GM18520 (cell line): ENCODE measurements at regions not wholly inside any gene's neighbourhood (a gene's known extent, or its start where the extent isn't known, plus 50 kb on each side); places are given as distances from the start of the nearest gene placed in this dataset.
"Not testable (repeated sequence)": the region's sequence is repeated elsewhere in the genome, so short reads cannot be mapped to it uniquely, and the experiment has no call there.

ENCODE experiments used
- ATAC-seq: cut with Tn5 transposase; IDR thresholded peaks from one replicate; pipeline ENCODE4 v1.9.1; 2021; ENCODE audit not compliant: unreplicated experiment

GRCh38 chr7:10720042-10720441 lies 253.6 kb upstream of the PHF14 start:
- no peak for ATAC-seq

DNA sequence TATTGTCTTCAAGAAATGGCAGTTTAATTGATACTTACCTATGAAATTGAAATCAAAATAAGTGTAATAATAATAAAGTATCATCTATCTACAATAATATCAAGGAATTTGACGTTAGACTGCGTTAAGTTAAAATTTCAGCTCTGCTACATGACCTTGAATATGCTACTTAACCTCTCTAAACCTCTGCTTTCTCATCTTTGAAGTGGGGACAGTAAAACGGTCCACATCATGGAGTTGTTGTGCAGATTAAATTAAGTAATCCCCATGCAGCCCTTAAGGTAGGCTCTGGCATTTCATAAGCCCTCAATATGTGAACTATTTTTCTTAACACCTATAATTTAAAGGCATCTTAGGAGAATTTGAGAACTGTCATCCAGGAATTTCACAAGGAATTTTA lies 252.4 kb upstream of the PHF14 start:
- no peak for ATAC-seq

GRCh38 chr7:10723832-10724231 lies 249.8 kb upstream of the PHF14 start:
- ATAC-seq = no peak

- ATAC-seq = no peak
Observed at GRCh38 chr7:10724449-10724848, 249.2 kb upstream of the PHF14 start.

DNA sequence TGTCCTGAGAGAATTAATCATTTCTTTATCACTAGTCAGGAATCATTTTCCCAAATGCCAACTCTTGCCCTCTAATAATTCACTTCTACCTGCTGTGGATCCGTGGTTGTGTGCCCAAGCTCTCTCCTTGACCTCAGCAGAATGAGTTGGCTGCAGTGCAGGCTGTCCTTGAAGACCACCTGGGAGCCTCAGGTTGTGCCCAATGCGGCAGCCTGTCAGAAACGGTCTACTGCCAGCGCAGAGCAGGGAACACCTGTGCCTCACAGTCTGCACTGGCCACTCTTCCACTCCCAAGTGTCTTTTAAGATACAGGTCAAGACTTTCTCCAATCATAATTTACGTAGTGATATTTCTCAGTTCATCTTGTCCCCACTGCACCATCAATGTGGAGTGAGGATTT lies 246.0 kb upstream of the PHF14 start:
- no peak for ATAC-seq

- ATAC-seq = no peak
Observed at GRCh38 chr7:10731253-10731773, 242.4 kb upstream of the PHF14 start.

- no peak for ATAC-seq
Observed at GRCh38 chr7:10733747-10734146, 239.9 kb upstream of the PHF14 start.

GRCh38 chr7:10734595-10734994 lies 239.1 kb upstream of the PHF14 start:
- no peak for ATAC-seq

DNA sequence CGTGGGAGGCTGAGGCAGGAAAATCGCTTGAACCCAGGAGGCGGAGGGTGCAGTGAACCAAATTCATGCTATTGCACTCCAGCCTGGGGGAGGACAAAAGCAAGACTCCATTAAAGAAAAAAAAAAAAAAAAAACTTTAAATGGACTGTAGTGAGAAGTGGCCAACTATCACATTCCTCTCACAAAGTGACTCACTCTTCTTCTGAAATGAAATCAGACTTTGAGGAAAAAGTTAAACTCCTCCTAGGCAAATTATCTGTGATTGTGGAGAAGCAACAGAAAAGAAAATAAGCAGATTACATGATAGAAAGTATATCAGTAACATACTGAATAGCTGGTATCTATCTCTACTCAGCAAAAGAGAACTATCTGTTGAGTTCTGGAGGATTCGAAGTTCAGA lies 234.3 kb upstream of the PHF14 start:
- ATAC-seq = no peak

DNA sequence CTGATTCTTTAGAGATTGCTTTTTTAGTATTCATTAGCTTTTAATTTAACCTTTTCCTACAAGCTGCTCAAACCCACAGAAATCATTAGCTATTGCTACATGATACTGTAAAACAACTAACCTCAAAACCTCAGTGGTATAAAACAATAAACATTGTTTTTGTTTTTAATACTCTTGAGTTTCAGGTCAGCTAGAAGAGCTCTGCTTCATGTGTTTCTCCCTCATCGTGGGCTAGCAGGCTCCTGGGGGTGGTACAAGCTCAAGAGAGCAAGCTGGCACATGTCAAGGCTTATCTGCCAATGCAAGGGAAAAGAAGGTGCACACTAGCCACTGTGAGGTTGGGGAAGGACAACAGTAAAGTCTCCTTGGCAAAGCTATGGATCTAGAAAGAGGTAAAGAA lies 232.9 kb upstream of the PHF14 start:
- ATAC-seq = no peak

GRCh38 chr7:10756981-10757380 lies 216.7 kb upstream of the PHF14 start:
- ATAC-seq = no peak

- no peak for ATAC-seq
Observed at GRCh38 chr7:10759120-10759519, 214.6 kb upstream of the PHF14 start.

DNA sequence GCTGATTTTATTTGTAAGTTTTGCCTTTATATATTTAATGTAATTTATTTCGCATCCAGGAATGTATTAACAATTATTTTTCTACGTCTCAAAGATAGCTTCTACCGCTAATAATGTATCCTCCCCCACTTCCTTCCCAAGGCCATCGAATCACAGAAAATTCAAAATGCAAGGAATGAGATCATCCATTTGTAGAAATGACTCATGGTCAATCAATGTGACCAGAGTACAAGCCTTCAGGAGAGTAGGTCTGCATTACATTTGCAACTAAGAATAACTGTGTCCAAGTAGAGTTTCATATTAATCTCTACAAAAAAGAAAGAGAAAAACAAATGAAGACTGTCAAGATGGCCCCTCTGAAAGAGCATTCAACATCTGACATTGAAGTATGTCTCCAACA lies 205.9 kb upstream of the PHF14 start:
- no peak for ATAC-seq

DNA sequence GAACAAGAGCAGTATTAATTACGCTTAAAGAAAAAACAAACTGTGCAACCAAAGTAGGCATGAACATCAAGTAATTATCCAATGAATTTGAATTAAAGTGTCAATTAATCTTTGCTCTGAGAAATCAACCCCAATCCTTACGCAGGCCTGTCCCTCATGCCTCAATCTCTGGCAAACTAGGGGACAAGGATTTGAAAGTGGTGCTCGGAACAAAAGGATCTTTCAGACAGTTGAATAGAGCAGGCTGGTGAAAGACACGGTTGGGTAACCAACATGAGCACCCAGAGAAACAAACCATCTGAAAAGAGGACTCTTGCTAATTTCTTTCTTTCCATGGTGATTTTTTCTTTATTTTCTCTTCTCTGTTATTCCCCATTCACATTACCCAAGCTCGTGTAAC lies 203.5 kb upstream of the PHF14 start:
- ATAC-seq = no peak

DNA sequence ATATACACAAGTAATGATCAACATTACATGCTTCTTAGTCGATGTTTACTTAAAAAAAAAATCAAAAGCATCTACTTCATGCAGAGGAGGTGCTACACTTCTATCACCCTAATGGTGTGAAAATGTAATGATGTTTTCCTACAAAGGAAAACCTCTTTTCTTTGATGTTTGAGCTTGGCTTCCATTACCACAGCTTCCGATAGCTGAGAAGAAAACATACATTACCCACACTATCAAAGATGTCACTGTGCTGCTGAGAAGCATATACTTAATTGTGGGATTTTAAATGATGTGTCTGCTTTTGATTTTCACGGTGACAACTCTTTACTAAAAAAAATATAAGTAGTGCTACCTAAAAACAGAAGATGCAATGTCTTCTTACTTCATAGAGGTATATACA lies 200.2 kb upstream of the PHF14 start:
- ATAC-seq = no peak

GRCh38 chr7:10779465-10780399 lies 193.9 kb upstream of the PHF14 start:
- ATAC-seq = no peak

GRCh38 chr7:10780400-10780747 lies 193.3 kb upstream of the PHF14 start:
- ATAC-seq = no peak

GRCh38 chr7:10786976-10787375 lies 186.7 kb upstream of the PHF14 start:
- not testable (repeated sequence) for ATAC-seq

- ATAC-seq = no peak
Observed at GRCh38 chr7:10789170-10789569, 184.5 kb upstream of the PHF14 start.

- ATAC-seq = no peak
Observed at GRCh38 chr7:10790910-10791309, 182.8 kb upstream of the PHF14 start.

GRCh38 chr7:10793995-10794775 lies 179.5 kb upstream of the PHF14 start:
- ATAC-seq = no peak

DNA sequence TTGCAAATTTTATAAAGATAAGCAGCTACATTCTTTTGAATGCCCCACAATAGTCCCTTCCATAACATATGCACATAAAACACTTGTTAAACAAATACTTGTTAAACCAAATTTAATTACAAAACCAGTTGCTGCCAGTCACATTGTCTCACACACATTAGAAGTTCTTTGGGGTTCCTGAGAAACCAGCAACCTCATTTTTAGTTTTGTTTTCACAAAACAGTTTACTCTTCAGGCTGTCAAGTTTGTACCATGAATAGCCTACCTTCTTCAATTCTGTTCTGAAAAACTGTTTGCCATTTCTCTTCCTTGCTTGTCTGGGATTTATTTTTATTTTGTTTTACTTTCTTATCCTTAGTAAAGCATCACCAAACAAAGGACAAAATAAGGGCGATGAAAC lies 176.5 kb upstream of the PHF14 start:
- ATAC-seq = no peak
